NB4 (cell line): ENCODE measurements at regions not wholly inside any gene's neighbourhood (a gene's known extent, or its start where the extent isn't known, plus 50 kb on each side); places are given as distances from the start of the nearest gene placed in this dataset.

ENCODE experiments used
- CTCF ChIP-seq: IDR thresholded peaks from one replicate; pipeline ENCODE4 v1.5.1; 2012; ENCODE audit warnings: low read depth, low read length
- POLR2A ChIP-seq: IDR thresholded peaks from 2 replicates; pipeline ENCODE4 v1.6.1; 2011; ENCODE audit warnings: mild to moderate bottlenecking; ENCODE audit not compliant: insufficient read length; ENCODE audit errors: extremely low read depth

GRCh38 chr18:25568986-25569385 is 217.0 kb upstream of the ZNF521 start:
- TF ChIP-seq CTCF = no peak
- TF ChIP-seq POLR2A = no peak
